GM23338 (cell line): ENCODE measurements at regions not wholly inside any gene's neighbourhood (a gene's known extent, or its start where the extent isn't known, plus 50 kb on each side); places are given as distances from the start of the nearest gene placed in this dataset.

ENCODE experiments used
- ATAC-seq: fragments of 200-7000 bp; cut with Tn5 transposase; 3 replicates; pipeline ENCODE4 v1.9.1; 2020
- DNase-seq: peaks from one replicate; pipeline ENCODE4 v3.0.0-alpha.2; 2015; ENCODE audit warnings: low spot score
- H2AFZ ChIP-seq: fragments of 200-600 bp; sonication (generic); 2 replicates; pipeline ENCODE4 v1.8.0; 2016; ENCODE audit warnings: antibody characterized with exemption, mild to moderate bottlenecking, moderate library complexity
- H3F3A ChIP-seq: fragments of 200-600 bp; sonication (generic); replicated peaks from 2 replicates; pipeline ENCODE4 v1.8.0; 2017; ENCODE audit warnings: antibody characterized with exemption, mixed run types, low read depth
- H3K27ac ChIP-seq: fragments of 200-600 bp; sonication (generic); 2 replicates; pipeline ENCODE4 v1.6.1; 2016; ENCODE audit warnings: low read depth
- H3K27me3 ChIP-seq: fragments of 200-600 bp; sonication (generic); 2 replicates; pipeline ENCODE4 v1.8.0; 2016; ENCODE audit warnings: mild to moderate bottlenecking, mixed run types, moderate library complexity; ENCODE audit not compliant: insufficient read depth
- H3K36me3 ChIP-seq: fragments of 200-600 bp; sonication (generic); 2 replicates; pipeline ENCODE4 v1.8.0; 2016; ENCODE audit warnings: mild to moderate bottlenecking; ENCODE audit not compliant: insufficient read depth
- H3K4me1 ChIP-seq: fragments of 200-600 bp; sonication (generic); 2 replicates; pipeline ENCODE4 v1.8.0; 2016; ENCODE audit warnings: mild to moderate bottlenecking, moderate library complexity; ENCODE audit not compliant: insufficient read depth
- H3K4me2 ChIP-seq: fragments of 200-600 bp; sonication (generic); 2 replicates; pipeline ENCODE4 v1.7.1; 2017; ENCODE audit warnings: mixed run types
- H3K4me3 ChIP-seq: fragments of 200-600 bp; sonication (generic); 2 replicates; pipeline ENCODE4 v1.6.1; 2016; ENCODE audit warnings: mixed run types
- H3K79me2 ChIP-seq: fragments of 200-600 bp; sonication (generic); replicated peaks from 2 replicates; pipeline ENCODE4 v1.8.0; 2017; ENCODE audit warnings: mild to moderate bottlenecking; ENCODE audit not compliant: insufficient read depth
- H3K9me2 ChIP-seq: fragments of 200-600 bp; sonication (generic); 2 replicates; pipeline ENCODE4 v1.8.0; 2017; ENCODE audit not compliant: insufficient read depth
- H4K20me1 ChIP-seq: fragments of 200-600 bp; sonication (generic); replicated peaks from 2 replicates; pipeline ENCODE4 v1.8.0; 2017; ENCODE audit warnings: mild to moderate bottlenecking; ENCODE audit not compliant: insufficient read depth
- H3K27ac Mint-ChIP-seq: 2 replicates; pipeline ENCODE4 v1.8.0; 2020; ENCODE audit warnings: inconsistent platforms, mild to moderate bottlenecking, moderate library complexity, mixed read lengths
- H3K27me3 Mint-ChIP-seq: 3 replicates; pipeline ENCODE4 v1.8.0; 2022; ENCODE audit warnings: low read depth, mild to moderate bottlenecking, moderate library complexity, mixed read lengths, inconsistent platforms; ENCODE audit not compliant: insufficient read depth, poor library complexity
- H3K36me3 Mint-ChIP-seq: 3 replicates; pipeline ENCODE4 v1.8.0; 2021; ENCODE audit warnings: low read depth, mild to moderate bottlenecking, inconsistent platforms, moderate library complexity, mixed read lengths
- H3K4me1 Mint-ChIP-seq: 3 replicates; pipeline ENCODE4 v1.8.0; 2020; ENCODE audit warnings: mild to moderate bottlenecking, inconsistent platforms, mixed read lengths
- H3K4me3 Mint-ChIP-seq: 3 replicates; pipeline ENCODE4 v1.8.0; 2021; ENCODE audit warnings: moderate library complexity, mild to moderate bottlenecking, inconsistent platforms, mixed read lengths
- H3K9me3 Mint-ChIP-seq: 3 replicates; pipeline ENCODE4 v1.8.0; 2020; ENCODE audit warnings: moderate library complexity, mild to moderate bottlenecking, inconsistent platforms, mixed read lengths
- ETS1 ChIP-seq: IDR thresholded peaks from 2 replicates; pipeline ENCODE4 v1.6.1; 2016; ENCODE audit warnings: antibody characterized with exemption
- EZH2 ChIP-seq: fragments of 200-600 bp; sonication (generic); IDR thresholded peaks from one replicate; pipeline ENCODE4 v1.8.0; 2017; ENCODE audit warnings: antibody characterized with exemption, mild to moderate bottlenecking, low read depth; ENCODE audit not compliant: unreplicated experiment
- REST ChIP-seq: IDR thresholded peaks from one replicate; pipeline ENCODE4 v1.6.1; 2018; ENCODE audit warnings: antibody characterized with exemption; ENCODE audit not compliant: unreplicated experiment
- STAT1 ChIP-seq: IDR thresholded peaks from one replicate; pipeline ENCODE4 v1.6.1; 2016; ENCODE audit warnings: antibody characterized with exemption; ENCODE audit not compliant: unreplicated experiment
- ZNF331 ChIP-seq: fragments of 250-450 bp; sonication (Bioruptor Pico); IDR thresholded peaks from 2 replicates; pipeline ENCODE4 v1.5.0; 2020; ENCODE audit warnings: low read depth, mild to moderate bottlenecking, moderate library complexity
- ZNF462 ChIP-seq: fragments of 250-450 bp; sonication (Bioruptor Pico); IDR thresholded peaks from 2 replicates; pipeline ENCODE4 v1.5.0; 2020; ENCODE audit warnings: mild to moderate bottlenecking, moderate library complexity

- DNase-seq (no peak), ATAC-seq (no peak)
- Mint-ChIP-seq H3K27me3 (peaks cover 2% of the 10 kb centered on the region), H3K4me3 (no peak overlapping the region), H3K4me1 (no peaks in the 10 kb centered on the region), H3K9me3 (peaks cover 92% of the 10 kb centered on the region), H3K36me3 (peaks cover 28% of the 10 kb centered on the region; the same call in 2 of the 3 replicates), H3K27ac (no peak overlapping the region)
- H3K9me2 ChIP-seq, result no peaks in the 10 kb centered on the region
- H3K27ac ChIP-seq, result no peak overlapping the region
- H3K79me2 ChIP-seq, result no peaks in the 10 kb centered on the region
- H3K27me3 ChIP-seq, result no peaks in the 10 kb centered on the region
- no peak overlapping the region for H3K4me3 ChIP-seq
- no peak overlapping the region for H3K4me2 ChIP-seq
- H3K36me3 ChIP-seq, result peaks cover 10% of the 10 kb centered on the region; the same call in 1 of the 2 replicates
- no peaks in the 10 kb centered on the region for H3F3A ChIP-seq
- no peaks in the 10 kb centered on the region for H4K20me1 ChIP-seq
- H2AFZ ChIP-seq, result no peak overlapping the region
- no peaks in the 10 kb centered on the region for H3K4me1 ChIP-seq
- no peak for TF ChIP-seq ZNF331 (CRISPR knock-in tag)
- no peak for TF ChIP-seq ZNF462 (CRISPR knock-in tag)
- TF ChIP-seq EZH2, result no peak
- TF ChIP-seq STAT1, result no peak
These were observed 688.9 kb upstream of the RAG2 start for GRCh38 chr11:37286890-37287289.

GRCh38 chr11:37282367-37282766 is 684.3 kb upstream of the RAG2 start:
- no peak for ATAC-seq
- no peaks in the 10 kb centered on the region for H3K79me2 ChIP-seq
- H2AFZ ChIP-seq, result no peak overlapping the region
- H3K4me3 Mint-ChIP-seq, result no peak overlapping the region
- no peaks in the 10 kb centered on the region for H4K20me1 ChIP-seq
- H3K27me3 Mint-ChIP-seq, result peaks cover 5% of the 10 kb centered on the region
- H3K4me1 ChIP-seq, result no peaks in the 10 kb centered on the region
- H3K36me3 ChIP-seq, result peaks cover 13% of the 10 kb centered on the region; the same call in 1 of the 2 replicates
- no peaks in the 10 kb centered on the region for H3K9me2 ChIP-seq
- no peak overlapping the region for H3K27ac ChIP-seq
- H3K27ac Mint-ChIP-seq, result no peak overlapping the region
- no peaks in the 10 kb centered on the region for H3K4me1 Mint-ChIP-seq
- H3K9me3 Mint-ChIP-seq, result peaks cover 90% of the 10 kb centered on the region
- no peak overlapping the region for H3K4me3 ChIP-seq
- H3F3A ChIP-seq, result no peaks in the 10 kb centered on the region
- no peaks in the 10 kb centered on the region for H3K27me3 ChIP-seq
- DNase-seq, result no peak
- peaks cover 25% of the 10 kb centered on the region; the same call in 2 of the 3 replicates for H3K36me3 Mint-ChIP-seq
- TF ChIP-seq ETS1 (no peak), REST (no peak), EZH2 (no peak)
- no peak overlapping the region for H3K4me2 ChIP-seq
